ENCODE measurements at regions not wholly inside any gene's neighbourhood (a gene's known extent, or its start where the extent isn't known, plus 50 kb on each side); places are given as distances from the start of the nearest gene placed in this dataset.
A peak's percentile ranks its signal among the peaks of the same experiment; 100 is the strongest.

- CTCF ChIA-PET, result interaction anchor here (0.6 kb wide), 2 partner anchors 248 to 412 kb away, joined by 3 to 4 read pairs; no protein-coding TSS in a partner anchor
- H3K4me3 ChIP-seq (ENCODE audit: low read depth, low read length), result no peak overlapping the region
- no peaks in the 10 kb centered on the region for H3K36me3 ChIP-seq (ENCODE audit: control insufficient read depth in 2 of 2, insufficient read depth in 1 of 2, low read length in 2 of 2)
- no peak overlapping the region for H3K27ac ChIP-seq (ENCODE audit: extremely low read depth, low read depth, low read length)
- POLR2A ChIA-PET, result no interaction called here
- H3K9me3 ChIP-seq (ENCODE audit: control insufficient read depth, insufficient read depth, low read depth, low read length), result no peaks in the 10 kb centered on the region
- no peaks in the 10 kb centered on the region for H3K4me1 ChIP-seq (ENCODE audit: control insufficient read depth, insufficient read depth, low read length)
- TF ChIP-seq ZNF416 (tag by site-specific recombination; IDR thresholded peaks at IDR 0.05) (no peak), SCRT1 (tag by site-specific recombination; IDR thresholded peaks at IDR 0.05; ENCODE audit: borderline replicate concordance) (no peak), ZSCAN18 (tag by site-specific recombination; IDR thresholded peaks at IDR 0.05) (no peak), ZNF311 (tag by site-specific recombination; IDR thresholded peaks at IDR 0.05; ENCODE audit: borderline replicate concordance) (no peak), PRDM4 (tag by site-specific recombination; IDR thresholded peaks at IDR 0.05) (no peak), GLIS1 (tag by site-specific recombination; IDR thresholded peaks at IDR 0.05) (no peak), ZNF211 (tag by site-specific recombination; IDR thresholded peaks at IDR 0.05; ENCODE audit: low read depth) (no peak), SP3 (tag by site-specific recombination; IDR thresholded peaks at IDR 0.05) (no peak), KLF1 (tag by site-specific recombination; IDR thresholded peaks at IDR 0.05) (no peak), SETDB1 (IDR thresholded peaks at IDR 0.05; ENCODE audit: insufficient read length, low read length) (peak; percentile 52), TRIM28 (IDR thresholded peaks at IDR 0.05; ENCODE audit: borderline replicate concordance, low read length) (peak; percentile 83), ZNF707 (tag by site-specific recombination; IDR thresholded peaks at IDR 0.05) (no peak), ZFP3 (tag by site-specific recombination; IDR thresholded peaks at IDR 0.05; ENCODE audit: low read depth) (no peak), ZNF157 (tag by site-specific recombination; IDR thresholded peaks at IDR 0.05) (peak; percentile 95), ZFP37 (tag by site-specific recombination; IDR thresholded peaks at IDR 0.05) (no peak), ZNF473 (tag by site-specific recombination; IDR thresholded peaks at IDR 0.05) (no peak)
- TF ChIP-seq, protein P1, sequence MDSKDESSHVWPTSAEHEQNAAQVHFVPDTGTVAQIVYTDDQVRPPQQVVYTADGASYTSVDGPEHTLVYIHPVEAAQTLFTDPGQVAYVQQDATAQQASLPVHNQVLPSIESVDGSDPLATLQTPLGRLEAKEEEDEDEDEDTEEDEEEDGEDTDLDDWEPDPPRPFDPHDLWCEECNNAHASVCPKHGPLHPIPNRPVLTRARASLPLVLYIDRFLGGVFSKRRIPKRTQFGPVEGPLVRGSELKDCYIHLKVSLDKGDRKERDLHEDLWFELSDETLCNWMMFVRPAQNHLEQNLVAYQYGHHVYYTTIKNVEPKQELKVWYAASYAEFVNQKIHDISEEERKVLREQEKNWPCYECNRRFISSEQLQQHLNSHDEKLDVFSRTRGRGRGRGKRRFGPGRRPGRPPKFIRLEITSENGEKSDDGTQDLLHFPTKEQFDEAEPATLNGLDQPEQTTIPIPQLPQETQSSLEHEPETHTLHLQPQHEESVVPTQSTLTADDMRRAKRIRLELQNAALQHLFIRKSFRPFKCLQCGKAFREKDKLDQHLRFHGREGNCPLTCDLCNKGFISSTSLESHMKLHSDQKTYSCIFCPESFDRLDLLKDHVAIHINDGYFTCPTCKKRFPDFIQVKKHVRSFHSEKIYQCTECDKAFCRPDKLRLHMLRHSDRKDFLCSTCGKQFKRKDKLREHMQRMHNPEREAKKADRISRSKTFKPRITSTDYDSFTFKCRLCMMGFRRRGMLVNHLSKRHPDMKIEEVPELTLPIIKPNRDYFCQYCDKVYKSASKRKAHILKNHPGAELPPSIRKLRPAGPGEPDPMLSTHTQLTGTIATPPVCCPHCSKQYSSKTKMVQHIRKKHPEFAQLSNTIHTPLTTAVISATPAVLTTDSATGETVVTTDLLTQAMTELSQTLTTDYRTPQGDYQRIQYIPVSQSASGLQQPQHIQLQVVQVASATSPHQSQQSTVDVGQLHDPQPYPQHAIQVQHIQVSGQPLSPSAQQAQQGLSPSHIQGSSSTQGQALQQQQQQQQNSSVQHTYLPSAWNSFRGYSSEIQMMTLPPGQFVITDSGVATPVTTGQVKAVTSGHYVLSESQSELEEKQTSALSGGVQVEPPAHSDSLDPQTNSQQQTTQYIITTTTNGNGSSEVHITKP (tag by site-specific recombination; IDR thresholded peaks at IDR 0.05), result peak; percentile 35
These were observed 69.2 kb upstream of the TCF7L2 start for GRCh38 chr10:112880633-112881530.
